IPS-NIHi7 (cell line): ENCODE measurements at regions not wholly inside any gene's neighbourhood (a gene's known extent, or its start where the extent isn't known, plus 50 kb on each side); places are given as distances from the start of the nearest gene placed in this dataset.
"Not testable (repeated sequence)": the region's sequence is repeated elsewhere in the genome, so short reads cannot be mapped to it uniquely, and the experiment has no call there.

Experiments
- DNase-seq: peaks from one replicate; pipeline ENCODE4 v3.0.0; 2012; ENCODE audit warnings: mixed read lengths; ENCODE audit errors: extremely low spot score

DNA sequence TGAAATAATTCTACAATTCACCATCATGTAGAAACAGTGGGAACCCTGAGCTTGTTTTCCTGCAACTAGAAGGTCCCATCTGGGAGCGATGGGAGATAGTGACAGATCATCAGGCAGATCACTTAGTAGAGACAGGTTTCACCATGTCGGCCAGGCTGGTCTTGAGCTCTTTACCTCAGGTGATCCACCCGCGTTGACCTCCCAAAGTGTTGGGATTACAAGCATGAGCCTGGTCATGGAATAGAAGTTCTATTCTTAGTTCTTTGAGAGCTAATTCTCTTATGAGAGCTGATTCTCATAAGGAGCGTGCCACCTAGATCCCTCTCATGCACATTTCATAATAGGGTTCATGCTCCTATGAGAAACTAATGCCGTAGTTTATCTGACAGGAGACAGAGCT lies 778.0 kb upstream of the AUTS2 start:
- no peak for DNase-seq

DNA sequence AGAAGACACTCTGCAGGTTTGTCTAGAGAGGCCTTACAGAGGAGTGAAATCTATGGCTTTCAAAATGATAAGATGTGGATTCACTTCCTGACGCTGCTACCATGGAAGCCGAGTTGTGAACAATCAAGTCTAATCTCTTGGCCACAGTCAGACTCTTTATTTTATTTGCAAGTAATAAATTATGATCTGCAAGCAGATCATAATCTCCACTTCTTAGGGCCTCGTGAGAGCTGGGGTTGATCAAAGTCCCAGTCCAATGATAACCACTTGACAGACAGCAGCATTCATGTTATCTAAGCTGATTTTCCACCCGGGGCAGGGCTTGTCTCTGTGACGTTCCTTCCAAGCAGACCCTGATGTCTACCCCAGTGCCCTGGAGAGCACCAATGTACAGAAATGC lies 776.4 kb upstream of the AUTS2 start:
- no peak for DNase-seq

DNA sequence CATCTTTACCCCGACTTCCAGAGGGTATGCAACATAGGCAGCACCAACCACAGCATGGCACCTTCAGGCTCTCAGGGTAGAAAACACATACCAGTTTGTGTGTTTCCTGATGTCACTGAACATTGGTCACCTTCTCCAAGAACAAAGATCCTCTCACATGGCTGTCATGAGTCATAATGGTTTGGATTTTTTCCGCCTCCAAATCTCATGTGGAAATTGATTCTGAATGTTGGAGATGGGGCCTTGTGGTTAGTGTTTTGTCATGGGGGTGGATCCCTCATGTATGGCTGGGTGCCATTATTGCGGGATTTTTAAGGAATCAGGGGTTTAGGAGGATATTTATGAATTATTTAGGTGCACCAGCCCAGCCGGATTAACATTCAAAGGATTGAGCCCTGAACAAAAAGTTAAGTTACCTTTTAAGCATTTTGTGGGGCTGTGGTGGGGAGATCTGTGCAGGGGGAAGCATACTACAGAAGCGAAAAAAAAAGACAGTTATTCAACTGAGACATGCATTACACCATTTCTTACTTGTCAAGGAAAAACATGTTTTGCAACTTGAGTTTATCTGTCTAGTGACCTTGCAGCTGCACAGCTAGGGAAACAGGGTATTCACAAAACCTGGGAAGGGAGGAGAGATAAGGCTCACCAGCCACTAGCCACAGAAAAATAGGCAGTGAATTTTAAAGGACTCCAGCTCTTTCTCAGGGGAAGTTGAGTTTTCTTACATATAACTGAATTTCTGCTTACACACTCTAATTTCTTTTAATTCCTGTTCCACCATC lies 774.1 kb upstream of the AUTS2 start:
- no peak for DNase-seq

DNA sequence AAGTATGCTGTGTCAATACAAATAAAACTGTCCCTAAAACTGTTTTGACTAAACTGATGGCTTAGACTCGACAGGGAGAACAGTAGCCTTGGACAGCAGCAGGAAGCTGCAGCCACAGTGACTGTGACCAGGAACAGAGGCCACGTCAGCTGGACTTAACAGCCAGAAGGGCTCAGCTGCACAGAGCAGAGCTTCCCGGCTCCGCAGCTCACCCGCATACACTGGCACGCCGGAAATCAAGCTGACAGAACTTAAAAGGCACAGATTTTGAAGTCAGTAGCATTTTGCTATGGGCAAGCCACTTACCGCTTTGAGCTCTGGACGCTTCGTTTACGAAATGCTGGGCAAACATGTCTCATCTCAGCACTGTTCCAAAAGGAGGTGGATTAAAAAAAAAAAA lies 769.7 kb upstream of the AUTS2 start:
- no peak for DNase-seq

DNA sequence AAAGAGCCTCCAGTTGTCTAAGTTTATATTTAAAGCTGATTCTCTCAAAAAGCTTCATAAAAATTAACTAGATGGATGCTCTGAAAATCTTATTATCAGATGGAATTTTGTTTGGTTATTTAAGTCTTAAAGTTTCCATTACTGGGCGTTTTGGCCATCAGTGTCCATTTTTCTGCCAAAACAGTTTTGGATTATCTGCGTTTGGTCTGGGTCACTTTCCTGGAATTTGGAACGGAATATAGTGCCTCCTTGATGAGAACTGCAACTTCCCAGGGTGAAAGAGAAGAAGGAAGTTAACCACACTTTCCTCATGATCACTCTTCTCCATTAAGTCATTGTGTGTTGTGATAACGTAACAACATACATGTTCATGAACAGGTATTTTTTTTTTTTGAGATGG lies 764.9 kb upstream of the AUTS2 start:
- no peak for DNase-seq

DNA sequence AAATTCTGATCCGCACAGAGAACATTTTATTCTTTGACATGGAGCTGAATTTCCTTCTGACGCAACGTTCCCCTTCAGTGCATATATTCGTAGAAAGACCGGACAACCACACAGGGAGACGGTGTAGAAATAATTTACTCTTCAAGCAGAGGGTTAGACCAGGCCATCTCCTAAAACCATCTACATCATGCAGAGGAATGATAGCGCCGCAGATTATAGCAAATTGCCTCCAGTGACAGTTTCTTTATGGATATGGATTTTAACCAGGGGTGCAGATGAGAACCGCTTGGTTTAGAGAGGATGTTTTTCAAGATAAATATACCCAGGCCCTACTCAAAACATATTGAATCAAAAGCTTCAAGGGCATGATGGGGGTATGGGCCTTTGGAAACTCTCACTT lies 759.3 kb upstream of the AUTS2 start:
- no peak for DNase-seq

DNA sequence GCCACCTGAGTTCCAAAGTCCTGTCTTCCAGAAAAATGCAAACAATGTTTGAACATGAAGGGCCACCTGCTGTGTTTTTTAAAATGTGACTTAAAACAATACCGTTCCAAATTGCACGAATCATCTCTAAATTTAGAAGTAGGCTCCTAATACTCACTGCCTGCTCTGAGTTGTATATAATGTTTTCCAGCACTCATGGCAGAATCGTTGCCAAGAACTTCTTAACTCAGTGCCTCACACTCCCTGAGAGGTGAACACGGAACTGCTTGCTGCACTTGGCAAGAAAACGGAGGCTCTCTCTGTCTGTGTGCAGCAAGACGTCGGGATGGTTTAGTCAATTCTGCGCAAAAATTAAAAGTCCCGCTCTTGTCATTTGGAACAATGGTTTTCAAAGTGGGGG lies 757.3 kb upstream of the AUTS2 start:
- no peak for DNase-seq

DNA sequence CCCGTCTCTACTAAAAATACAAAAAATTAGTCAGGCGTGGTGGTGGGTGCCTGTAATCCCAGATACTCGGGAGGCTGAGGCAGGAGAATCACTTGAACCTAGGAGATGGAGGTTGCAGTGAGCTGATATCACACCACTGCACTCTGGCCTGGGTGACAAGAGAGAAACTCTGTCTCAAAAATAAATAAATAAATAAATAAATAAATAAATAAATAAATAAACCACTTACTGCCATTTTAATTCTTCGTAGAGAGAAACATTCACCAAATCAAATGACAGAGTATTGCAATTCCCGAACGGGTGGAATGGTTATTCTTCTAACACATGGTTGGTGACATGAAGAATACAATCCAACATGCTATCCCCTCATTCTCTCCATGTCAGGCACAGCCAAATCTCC lies 754.3 kb upstream of the AUTS2 start:
- DNase-seq: not testable (repeated sequence)

DNA sequence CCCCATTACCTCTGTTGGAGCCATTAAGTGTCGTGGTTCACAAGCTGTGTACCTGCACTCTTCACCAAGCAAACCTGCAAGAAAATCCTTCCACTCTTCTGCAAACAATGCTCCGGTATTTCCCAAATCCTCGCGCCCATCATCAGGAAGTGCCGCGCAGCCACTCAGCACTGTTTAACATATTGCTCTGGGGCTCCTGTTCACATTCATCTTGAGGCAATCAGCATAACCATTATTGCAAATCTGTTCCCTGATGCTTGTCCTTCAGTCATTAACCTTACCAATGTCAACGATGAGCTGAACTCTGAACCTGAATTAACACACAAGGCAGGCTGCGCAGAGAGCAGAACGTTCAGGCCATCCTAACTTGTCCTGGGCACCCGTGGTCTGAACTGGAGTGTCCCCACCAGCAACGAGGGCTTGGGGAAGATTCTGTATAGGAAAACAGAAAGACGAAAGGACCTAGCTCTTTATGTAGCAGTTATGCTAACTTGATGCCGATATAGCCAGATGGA lies 751.4 kb upstream of the AUTS2 start:
- DNase-seq: no peak

DNA sequence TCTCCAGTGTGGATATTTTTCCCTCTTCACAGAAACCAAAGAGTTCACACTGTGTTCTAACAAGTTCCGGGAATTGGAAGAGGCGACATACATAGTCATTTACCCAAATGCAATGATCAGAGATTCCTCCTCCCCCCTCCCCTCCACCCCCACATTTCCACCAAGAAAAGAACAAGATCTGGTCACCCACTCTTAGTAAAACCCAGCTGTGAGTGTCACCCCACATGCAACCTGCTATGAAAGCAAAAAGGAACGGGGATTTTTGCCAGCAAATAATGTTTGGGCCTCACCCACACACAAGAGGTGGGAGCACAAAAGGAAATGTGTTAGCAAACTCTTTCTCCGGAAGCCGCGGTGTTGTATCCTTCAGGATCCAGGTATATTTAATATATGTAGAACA lies 745.0 kb upstream of the AUTS2 start:
- DNase-seq: no peak

DNA sequence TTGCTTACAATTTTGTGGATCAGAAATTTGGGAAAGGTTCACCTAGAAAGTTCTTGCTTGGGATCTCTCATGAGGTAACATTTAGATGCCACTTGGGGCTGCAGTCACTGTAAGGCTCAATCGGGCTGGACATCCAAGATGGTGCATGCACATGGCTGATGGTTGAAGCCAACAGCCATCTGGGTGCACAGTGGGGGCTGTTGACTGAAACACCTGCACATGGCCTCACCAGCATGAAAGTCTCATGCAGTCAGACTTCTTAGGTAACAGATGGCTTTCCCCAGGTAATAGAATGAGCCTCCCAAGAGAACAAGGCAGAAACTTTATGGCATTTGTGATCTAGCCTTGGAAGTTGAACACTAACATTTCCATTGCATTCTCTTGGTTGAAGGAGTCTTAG lies 740.7 kb upstream of the AUTS2 start:
- no peak for DNase-seq

DNA sequence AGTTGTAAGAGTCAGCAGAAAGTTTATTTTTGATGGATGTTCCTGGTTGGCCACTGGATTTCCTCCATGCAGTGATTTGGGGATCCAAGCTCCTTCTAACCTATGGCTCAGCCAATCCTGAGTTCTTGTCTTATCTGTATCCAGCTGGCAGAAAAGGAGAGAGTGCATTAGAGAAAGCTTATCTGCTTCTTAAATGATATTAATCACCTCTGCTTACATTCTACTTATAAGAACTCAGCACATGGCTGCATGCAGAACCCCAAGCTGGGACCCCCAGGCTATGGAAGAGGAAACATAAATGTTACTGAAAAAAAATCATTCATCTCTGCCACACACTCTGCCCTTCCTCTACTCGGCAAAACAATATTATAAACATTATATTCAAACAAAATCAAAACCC lies 739.8 kb upstream of the AUTS2 start:
- no peak for DNase-seq

DNA sequence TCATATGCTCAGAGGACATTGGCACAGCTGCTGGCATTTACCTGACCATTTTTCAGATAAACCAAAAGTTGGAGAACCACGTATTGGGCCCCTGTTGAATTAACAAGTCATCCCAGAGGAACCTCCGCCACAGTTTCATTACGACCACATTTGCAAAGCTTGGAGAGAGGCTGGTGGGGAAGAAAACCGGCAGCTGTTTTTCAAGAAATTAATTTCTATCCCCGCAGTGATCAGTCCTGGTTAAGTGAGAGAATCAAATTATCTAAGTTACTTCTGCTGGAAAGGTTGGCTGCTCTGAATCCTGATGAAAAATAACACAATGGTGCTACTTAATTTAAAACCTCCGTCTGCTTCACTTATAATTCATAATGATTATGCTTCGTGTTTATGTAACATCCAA lies 737.1 kb upstream of the AUTS2 start:
- no peak for DNase-seq

DNA sequence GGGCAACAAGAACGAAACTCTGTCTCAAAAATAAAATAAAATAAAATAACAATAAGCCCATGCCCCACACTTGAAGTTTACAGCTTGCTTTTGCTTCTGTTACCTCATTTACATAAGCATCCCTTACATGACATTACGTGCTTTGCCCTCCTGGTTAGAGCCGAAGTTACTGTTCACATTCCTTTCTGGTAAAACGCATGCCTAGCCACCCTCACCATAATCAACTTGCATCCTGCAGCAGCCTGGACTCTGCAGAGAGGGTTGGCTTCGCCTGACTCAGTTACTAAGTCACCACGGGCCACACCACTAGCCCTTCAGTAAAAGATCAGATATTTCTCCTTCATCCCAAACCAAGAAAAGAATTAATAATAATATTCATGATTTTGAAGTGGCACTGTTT lies 736.0 kb upstream of the AUTS2 start:
- DNase-seq: no peak

DNA sequence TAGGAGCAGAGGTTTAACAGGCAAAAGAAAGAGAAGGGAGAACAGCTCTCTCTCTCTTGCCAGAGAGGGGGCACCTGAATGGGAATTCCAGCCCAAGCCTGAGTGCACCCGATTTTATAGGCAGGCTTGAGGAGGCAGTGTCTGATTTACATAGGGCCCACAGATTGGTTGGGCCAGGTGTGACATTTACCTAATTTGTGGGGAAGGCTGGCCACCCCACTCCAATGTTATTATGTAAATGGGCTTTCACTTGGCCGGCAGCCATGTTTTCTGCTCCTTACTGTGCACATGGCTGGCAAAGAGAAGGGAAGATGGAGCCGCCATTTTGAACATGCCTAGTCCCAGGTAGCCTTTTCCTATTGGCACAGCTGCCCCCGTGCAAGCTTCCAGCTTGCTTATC lies 735.5 kb upstream of the AUTS2 start:
- DNase-seq: no peak

DNA sequence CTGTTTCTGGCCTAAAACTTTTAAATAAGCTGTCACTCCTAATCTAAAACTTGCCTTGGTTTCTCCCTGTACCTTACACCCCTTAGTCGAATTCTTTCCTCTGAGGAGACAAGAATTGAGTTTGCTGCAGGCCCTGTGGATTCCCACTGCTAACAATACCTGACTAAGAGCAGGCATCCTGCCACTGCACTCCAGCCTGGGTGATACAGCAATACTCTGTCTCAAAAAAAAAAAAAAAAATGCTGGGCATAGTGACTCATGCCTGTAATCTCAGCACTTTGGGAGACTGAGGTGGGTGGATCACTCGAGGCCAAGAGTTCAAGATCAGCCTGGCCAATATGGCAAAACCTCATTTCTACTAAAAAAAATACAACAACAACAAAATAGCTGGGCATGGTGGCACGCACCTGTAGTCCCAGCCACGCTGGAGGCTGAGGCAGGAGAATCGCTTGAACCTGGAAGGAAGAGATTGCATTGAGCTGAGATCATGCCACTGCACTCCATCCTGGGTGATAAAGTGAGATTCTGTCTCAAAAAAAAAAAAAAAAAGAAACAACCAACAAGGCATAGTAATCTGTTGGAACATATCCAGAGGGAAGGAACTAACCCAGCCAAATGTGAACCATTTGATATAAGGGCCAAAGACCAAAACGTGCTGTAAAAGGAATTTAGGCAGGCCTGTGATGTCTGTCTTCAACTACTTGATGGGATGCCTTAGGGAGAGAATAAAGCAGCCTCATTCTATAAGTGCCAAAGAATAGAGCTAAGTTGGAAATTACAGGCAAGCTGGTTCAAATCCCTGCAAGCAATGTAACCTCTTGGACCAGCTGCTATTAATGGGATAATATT lies 732.7 kb upstream of the AUTS2 start:
- no peak for DNase-seq

DNA sequence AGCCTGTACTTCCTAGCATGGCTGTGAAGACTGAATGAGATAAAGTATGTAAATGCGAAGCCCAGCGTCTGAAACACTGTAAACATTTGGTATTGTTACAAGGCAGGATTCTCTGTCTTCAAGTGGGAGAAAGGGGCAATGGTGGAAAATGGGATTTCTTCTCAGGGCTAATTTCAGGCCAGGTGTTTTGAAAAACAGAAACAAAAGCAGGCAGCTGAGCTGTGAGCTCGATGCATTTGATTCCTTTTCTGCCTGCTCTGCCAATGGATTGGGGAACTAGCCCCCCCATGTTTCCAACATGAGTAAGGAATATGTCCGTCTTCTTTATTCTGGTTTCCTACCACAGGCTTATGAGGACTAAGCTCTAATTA lies 732.1 kb upstream of the AUTS2 start:
- DNase-seq: no peak

DNA sequence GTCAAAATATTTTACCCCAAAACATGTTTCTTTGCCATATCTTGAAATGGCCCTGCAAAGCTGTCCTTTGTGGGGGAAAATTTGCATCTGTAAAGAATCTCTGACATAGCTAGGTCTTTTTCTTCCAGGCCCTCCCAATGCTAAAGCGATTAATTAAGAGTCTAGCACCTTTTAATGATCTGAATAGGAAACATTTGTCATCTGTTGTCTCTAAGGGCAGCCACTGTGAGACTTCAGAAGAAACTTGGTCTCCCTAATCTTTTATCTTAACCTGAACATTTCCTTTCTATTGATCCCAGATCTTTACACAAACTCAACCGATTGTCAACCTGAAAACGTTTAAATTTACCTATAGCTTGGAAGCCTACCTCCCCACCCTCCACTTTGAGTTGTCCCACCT lies 731.6 kb upstream of the AUTS2 start:
- not testable (repeated sequence) for DNase-seq

DNA sequence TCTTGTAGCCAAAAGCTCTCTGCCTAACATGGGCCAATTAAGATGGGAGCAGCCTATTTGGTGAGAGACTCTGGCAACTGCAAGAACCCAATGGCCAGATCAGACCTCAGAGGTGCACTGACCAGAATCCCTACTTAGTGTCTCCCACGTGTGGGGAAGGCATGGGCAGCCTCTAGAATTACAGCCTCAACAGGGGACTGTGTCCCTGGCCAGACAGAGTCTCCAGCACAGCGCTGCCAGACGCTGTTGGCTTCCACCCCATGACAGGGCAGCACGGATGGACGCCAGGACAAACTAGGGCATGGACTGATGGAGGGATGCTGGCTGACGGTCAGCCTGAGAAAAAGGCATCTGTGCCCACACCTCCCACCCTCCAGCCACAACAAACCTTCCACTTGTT lies 729.3 kb upstream of the AUTS2 start:
- no peak for DNase-seq

DNA sequence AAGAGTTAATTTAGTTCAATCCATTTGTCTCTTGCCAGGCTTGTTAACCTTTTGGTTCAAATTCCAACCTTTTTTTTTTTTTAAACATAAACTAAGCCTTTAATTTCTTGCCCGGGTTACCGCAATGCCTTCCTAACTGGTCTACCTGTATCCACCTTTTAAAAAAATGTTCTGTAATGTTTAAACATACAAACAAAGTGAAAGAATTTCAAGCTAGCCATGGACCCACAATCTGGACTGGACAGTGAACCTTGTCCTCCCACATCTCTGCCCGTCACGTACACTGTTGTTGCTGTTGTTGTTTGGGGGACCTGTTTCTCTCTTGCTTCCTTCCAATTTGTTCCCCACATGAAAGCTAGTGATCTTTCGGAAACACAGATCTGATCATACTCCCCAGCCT lies 724.7 kb upstream of the AUTS2 start:
- no peak for DNase-seq

DNA sequence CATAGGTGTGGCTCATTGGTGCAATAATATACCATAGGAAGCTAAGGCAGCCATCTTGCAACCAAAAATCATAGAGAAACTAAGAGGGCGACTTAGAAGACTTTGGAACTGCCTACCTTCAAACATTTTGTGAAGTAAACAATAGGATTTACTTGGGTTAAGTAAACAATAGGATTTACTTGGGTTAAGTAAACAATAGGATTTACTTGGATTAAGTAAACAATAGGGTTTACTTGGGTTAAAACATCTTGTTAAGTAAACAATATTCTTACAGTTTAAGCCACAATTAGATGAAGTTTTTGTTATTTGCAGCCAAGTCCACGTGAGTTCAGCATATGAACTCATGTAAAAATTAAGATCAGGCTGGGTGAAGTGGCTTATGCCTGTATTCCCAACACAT lies 722.4 kb upstream of the AUTS2 start:
- DNase-seq: no peak

DNA sequence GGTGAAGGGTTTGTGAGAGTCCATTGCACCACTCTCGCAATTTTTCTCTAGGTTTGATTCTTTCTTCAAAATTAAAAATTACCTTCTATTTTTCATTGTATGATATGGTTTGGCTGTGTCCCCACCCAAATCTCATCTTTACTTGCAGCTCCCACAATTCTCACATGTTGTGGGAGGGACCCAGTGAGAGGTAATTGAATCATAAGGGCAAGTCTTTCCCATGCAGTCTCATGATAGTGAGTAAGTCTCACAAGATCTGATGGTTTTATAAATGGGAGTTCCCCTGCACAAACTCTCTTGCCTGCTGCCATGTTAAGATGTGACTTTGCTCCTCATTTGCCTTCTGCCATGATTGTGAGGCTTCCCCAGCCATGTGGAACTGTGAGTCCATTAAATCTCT lies 711.2 kb upstream of the AUTS2 start:
- not testable (repeated sequence) for DNase-seq

DNA sequence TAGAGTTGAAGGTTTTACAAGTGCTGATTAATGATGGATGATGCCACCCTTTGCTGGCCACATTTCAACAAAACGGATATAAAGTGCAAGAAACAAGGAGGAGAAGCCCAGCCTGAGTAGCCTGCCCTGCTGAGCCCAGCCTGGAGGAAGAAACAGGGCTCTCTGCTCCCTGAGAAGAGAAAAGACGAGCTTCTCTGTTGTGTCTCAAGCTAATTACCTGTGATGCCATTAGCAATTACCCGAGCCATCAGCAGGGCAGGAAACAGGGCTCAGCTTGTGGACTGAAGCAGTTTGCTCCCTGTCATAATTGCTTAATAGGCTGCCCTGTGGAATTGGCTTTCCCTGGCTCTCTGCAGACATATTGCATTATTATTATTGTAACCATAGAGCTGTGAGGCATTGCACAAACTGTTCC lies 709.3 kb upstream of the AUTS2 start:
- no peak for DNase-seq
